HEK293 (cell line): ENCODE measurements at regions not wholly inside any gene's neighbourhood (a gene's known extent, or its start where the extent isn't known, plus 50 kb on each side); places are given as distances from the start of the nearest gene placed in this dataset.

ENCODE experiments used
- BCL11A ChIP-seq: fragments of 450-650 bp; formaldehyde crosslinking; IDR thresholded peaks from 2 replicates; pipeline ENCODE4 v1.5.1; 2016; ENCODE audit warnings: low read depth, missing biosample characterization, missing genetic modification characterization
- CTCF ChIP-seq: fragments of 450-650 bp; formaldehyde crosslinking; IDR thresholded peaks from 2 replicates; pipeline ENCODE4 v1.5.1; 2016; ENCODE audit warnings: missing biosample characterization, missing genetic modification characterization
- ZFP41 ChIP-seq: fragments of 450-650 bp; formaldehyde crosslinking; IDR thresholded peaks from 2 replicates; pipeline ENCODE4 v1.5.1; 2016; ENCODE audit warnings: missing biosample characterization, missing genetic modification characterization, borderline replicate concordance
- ZNF121 ChIP-seq: fragments of 450-650 bp; formaldehyde crosslinking; IDR thresholded peaks from 2 replicates; pipeline ENCODE4 v1.5.1; 2016; ENCODE audit warnings: missing biosample characterization, missing genetic modification characterization
- ZNF48 ChIP-seq: fragments of 450-650 bp; formaldehyde crosslinking; IDR thresholded peaks from 2 replicates; pipeline ENCODE4 v1.5.1; 2016; ENCODE audit warnings: missing biosample characterization, missing genetic modification characterization
- TF ChIP-seq, protein P1 (sequence below): fragments of 450-650 bp; formaldehyde crosslinking; IDR thresholded peaks from 2 replicates; pipeline ENCODE4 v1.5.1; 2017; ENCODE audit warnings: missing biosample characterization, missing genetic modification characterization

GRCh38 chr4:125168531-125168930 lies 146.2 kb upstream of the FAT4 start:
- TF ChIP-seq CTCF (tag by site-specific recombination) (no peak), ZNF48 (tag by site-specific recombination) (no peak), BCL11A (tag by site-specific recombination) (no peak), ZNF121 (no peak), ZFP41 (tag by site-specific recombination) (no peak)
- TF ChIP-seq, protein P1, sequence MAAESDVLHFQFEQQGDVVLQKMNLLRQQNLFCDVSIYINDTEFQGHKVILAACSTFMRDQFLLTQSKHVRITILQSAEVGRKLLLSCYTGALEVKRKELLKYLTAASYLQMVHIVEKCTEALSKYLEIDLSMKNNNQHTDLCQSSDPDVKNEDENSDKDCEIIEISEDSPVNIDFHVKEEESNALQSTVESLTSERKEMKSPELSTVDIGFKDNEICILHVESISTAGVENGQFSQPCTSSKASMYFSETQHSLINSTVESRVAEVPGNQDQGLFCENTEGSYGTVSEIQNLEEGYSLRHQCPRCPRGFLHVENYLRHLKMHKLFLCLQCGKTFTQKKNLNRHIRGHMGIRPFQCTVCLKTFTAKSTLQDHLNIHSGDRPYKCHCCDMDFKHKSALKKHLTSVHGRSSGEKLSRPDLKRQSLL (tag by site-specific recombination) = no peak
